ENCODE measurements at regions not wholly inside any gene's neighbourhood (a gene's known extent, or its start where the extent isn't known, plus 50 kb on each side); places are given as distances from the start of the nearest gene placed in this dataset.
A peak's percentile ranks its signal among the peaks of the same experiment; 100 is the strongest.

DNA sequence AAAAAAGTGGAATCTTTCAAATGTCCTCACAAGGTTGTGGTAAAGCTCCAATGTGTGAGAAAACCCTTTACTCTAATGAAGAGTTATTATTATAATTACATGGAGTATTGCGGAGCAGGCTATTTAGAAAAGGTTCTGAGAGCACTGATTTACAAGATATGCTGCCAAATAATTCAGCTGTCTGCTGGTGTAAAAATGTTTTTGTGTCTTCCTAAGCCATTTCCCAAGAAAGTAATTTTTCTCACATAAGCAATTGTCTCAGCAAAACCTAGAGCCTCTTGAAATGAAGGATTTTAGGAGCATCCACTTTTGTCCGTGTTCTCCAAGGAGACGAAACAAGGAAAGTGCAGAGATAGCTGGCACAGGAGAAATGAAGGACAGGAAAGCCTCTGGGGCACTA, 229.6 kb upstream of the STARD13 start:
- H3K4me3 ChIP-seq (ENCODE audit: control insufficient read depth, low read depth, low read length): no peak overlapping the region
- TF ChIP-seq, protein P1, sequence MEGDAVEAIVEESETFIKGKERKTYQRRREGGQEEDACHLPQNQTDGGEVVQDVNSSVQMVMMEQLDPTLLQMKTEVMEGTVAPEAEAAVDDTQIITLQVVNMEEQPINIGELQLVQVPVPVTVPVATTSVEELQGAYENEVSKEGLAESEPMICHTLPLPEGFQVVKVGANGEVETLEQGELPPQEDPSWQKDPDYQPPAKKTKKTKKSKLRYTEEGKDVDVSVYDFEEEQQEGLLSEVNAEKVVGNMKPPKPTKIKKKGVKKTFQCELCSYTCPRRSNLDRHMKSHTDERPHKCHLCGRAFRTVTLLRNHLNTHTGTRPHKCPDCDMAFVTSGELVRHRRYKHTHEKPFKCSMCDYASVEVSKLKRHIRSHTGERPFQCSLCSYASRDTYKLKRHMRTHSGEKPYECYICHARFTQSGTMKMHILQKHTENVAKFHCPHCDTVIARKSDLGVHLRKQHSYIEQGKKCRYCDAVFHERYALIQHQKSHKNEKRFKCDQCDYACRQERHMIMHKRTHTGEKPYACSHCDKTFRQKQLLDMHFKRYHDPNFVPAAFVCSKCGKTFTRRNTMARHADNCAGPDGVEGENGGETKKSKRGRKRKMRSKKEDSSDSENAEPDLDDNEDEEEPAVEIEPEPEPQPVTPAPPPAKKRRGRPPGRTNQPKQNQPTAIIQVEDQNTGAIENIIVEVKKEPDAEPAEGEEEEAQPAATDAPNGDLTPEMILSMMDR (IDR thresholded peaks at IDR 0.05; ENCODE audit: control insufficient read depth, insufficient read depth, low read depth, low read length, missing control alignments): no peak
- DNase-seq (ENCODE audit: low read depth): no peak

GRCh38 chr13:33518452-33518851, 232.9 kb upstream of the STARD13 start:
- TF ChIP-seq, protein P1 (IDR thresholded peaks at IDR 0.05; ENCODE audit: control insufficient read depth, insufficient read depth, low read depth, low read length, missing control alignments): no peak
- no peak overlapping the region for H3K4me3 ChIP-seq (ENCODE audit: control insufficient read depth, low read depth, low read length)
- no peak for DNase-seq (ENCODE audit: low read depth)

DNA sequence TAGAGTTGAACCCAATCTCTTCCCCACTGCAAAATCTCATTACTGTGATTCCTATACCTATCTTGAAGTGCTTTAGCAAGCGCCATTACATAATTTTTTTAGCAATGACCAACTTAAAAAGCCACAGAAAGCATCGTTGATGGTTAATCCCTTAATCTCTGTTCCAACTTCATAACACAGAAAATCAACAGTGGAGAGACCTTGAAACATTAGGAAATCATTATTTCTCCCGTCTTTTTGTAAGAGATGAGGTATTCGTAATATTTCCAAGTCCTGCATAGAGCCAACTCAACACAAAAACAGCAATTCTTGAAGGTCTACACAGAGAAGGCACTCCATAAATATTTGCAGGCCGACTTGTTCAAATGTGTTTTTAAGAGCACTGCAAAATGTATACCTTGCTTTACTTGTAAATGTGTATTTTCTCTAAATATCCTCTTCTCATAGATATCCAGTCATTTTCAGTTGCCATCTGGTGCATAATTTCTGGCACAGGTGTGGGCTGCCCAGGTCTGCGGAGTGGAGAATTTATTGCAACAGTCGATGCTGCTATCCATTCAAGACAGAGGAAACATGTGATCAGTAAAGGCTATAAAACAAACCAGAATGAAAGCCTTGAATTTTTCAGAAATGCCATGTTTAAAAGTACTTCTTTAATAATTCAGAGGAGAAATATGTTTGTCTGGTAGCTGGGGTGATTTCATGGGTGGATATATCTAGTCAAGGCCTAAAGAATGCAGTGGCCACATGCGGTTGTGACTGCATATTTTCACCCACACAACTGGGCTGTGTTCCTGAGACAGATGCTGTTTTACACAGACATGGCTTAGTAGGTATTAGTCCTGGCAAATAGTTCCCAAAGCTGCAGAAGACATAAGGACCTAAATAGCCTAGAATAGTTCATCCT, 234.3 kb upstream of the STARD13 start:
- peak; percentile 86 for DNase-seq (ENCODE audit: low read depth)
- H3K4me3 ChIP-seq (ENCODE audit: control insufficient read depth, low read depth, low read length): no peak overlapping the region
- TF ChIP-seq, protein P1 (IDR thresholded peaks at IDR 0.05; ENCODE audit: control insufficient read depth, insufficient read depth, low read depth, low read length, missing control alignments): no peak

DNA sequence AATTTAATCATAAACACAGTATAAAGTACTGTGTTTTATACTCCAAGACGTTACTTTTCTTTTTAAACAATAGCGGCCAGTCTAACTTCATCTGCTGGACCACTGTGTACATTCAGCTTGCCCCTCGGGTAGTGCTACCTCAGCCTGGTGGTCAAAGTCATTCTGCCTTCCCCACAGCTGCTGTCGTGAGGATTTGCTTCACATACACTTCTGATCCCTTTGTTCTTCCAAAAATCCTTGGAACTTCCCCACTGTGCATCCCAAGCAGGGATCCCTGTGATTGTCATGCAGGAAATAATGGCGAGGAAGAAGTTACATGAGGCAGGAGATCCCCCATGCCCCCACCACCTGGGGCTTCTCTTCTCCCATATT, 234.9 kb upstream of the STARD13 start:
- no peak for DNase-seq (ENCODE audit: low read depth)
- TF ChIP-seq, protein P1 (IDR thresholded peaks at IDR 0.05; ENCODE audit: control insufficient read depth, insufficient read depth, low read depth, low read length, missing control alignments): no peak
- H3K4me3 ChIP-seq (ENCODE audit: control insufficient read depth, low read depth, low read length): no peak overlapping the region

- TF ChIP-seq, protein P1 (IDR thresholded peaks at IDR 0.05; ENCODE audit: control insufficient read depth, insufficient read depth, low read depth, low read length, missing control alignments): no peak
- peak; percentile 80 for DNase-seq (ENCODE audit: low read depth)
- H3K4me3 ChIP-seq (ENCODE audit: control insufficient read depth, low read depth, low read length): no peak overlapping the region
Measured at GRCh38 chr13:33524086-33524485, 238.5 kb upstream of the STARD13 start.

GRCh38 chr13:33525763-33526162, 240.2 kb upstream of the STARD13 start:
- no peak overlapping the region for H3K4me3 ChIP-seq (ENCODE audit: control insufficient read depth, low read depth, low read length)
- DNase-seq (ENCODE audit: low read depth): no peak
- TF ChIP-seq, protein P1 (IDR thresholded peaks at IDR 0.05; ENCODE audit: control insufficient read depth, insufficient read depth, low read depth, low read length, missing control alignments): no peak
